T-helper 9 cell (primary cell): ENCODE measurements at regions not wholly inside any gene's neighbourhood (a gene's known extent, or its start where the extent isn't known, plus 50 kb on each side); places are given as distances from the start of the nearest gene placed in this dataset.
"Not testable (repeated sequence)": the region's sequence is repeated elsewhere in the genome, so short reads cannot be mapped to it uniquely, and the experiment has no call there.

Experiments
- DNase-seq: peaks from one replicate; pipeline ENCODE4 v3.0.0-alpha.2; 2020

GRCh38 chr21:35511696-35512162 lies 462.6 kb upstream of the RUNX1 start:
- no peak for DNase-seq

- DNase-seq: no peak
These were observed 462.0 kb upstream of the RUNX1 start for GRCh38 chr21:35510957-35511695.

GRCh38 chr21:35510294-35510693 lies 461.2 kb upstream of the RUNX1 start:
- DNase-seq: no peak

GRCh38 chr21:35509001-35509704 lies 460.1 kb upstream of the RUNX1 start:
- no peak for DNase-seq

- DNase-seq: no peak
These were observed 459.2 kb upstream of the RUNX1 start for GRCh38 chr21:35508139-35508888.

GRCh38 chr21:35507181-35507759 lies 458.2 kb upstream of the RUNX1 start:
- DNase-seq: no peak

GRCh38 chr21:35506771-35507170 lies 457.7 kb upstream of the RUNX1 start:
- DNase-seq: no peak

GRCh38 chr21:35506352-35506751 lies 457.2 kb upstream of the RUNX1 start:
- no peak for DNase-seq

- no peak for DNase-seq
These were observed 455.9 kb upstream of the RUNX1 start for GRCh38 chr21:35504951-35505466.

- no peak for DNase-seq
These were observed 455.2 kb upstream of the RUNX1 start for GRCh38 chr21:35504277-35504676.

GRCh38 chr21:35503671-35504070 lies 454.6 kb upstream of the RUNX1 start:
- no peak for DNase-seq

GRCh38 chr21:35502821-35503220 lies 453.7 kb upstream of the RUNX1 start:
- DNase-seq: no peak

- DNase-seq: not testable (repeated sequence)
These were observed 448.4 kb upstream of the RUNX1 start for GRCh38 chr21:35497522-35497921.

- DNase-seq: no peak
These were observed 443.0 kb upstream of the RUNX1 start for GRCh38 chr21:35491920-35492678.

- no peak for DNase-seq
These were observed 442.0 kb upstream of the RUNX1 start for GRCh38 chr21:35491114-35491513.

GRCh38 chr21:35489389-35489980 lies 440.4 kb upstream of the RUNX1 start:
- no peak for DNase-seq

- DNase-seq: no peak
These were observed 439.8 kb upstream of the RUNX1 start for GRCh38 chr21:35488946-35489345.

GRCh38 chr21:35485364-35485763 lies 436.3 kb upstream of the RUNX1 start:
- no peak for DNase-seq

GRCh38 chr21:35484851-35485250 lies 435.7 kb upstream of the RUNX1 start:
- no peak for DNase-seq

GRCh38 chr21:35484032-35484431 lies 434.9 kb upstream of the RUNX1 start:
- DNase-seq: no peak

- no peak for DNase-seq
These were observed 434.0 kb upstream of the RUNX1 start for GRCh38 chr21:35482933-35483662.
